Thoracic aorta (tissue), 2 donors: ENCODE measurements at regions not wholly inside any gene's neighbourhood (a gene's known extent, or its start where the extent isn't known, plus 50 kb on each side); places are given as distances from the start of the nearest gene placed in this dataset.

Experiments
- ATAC-seq: fragments of 150-250 bp; one replicate; pipeline ENCODE4 v1.8.0; 2017; ENCODE audit warnings: low read depth; ENCODE audit not compliant: insufficient number of reproducible peaks, low FRiP score
- DNase-seq: peaks from one replicate; pipeline ENCODE4 v3.0.0-alpha.2; 2020; ENCODE audit warnings: low spot score
- H3K27ac ChIP-seq, 2 donors: fragments of 200-600 bp; sonication (generic); 1 replicate in 1 of 2; 2 replicates in 1 of 2; pipeline ENCODE4 v1.5.1; 2016; ENCODE audit warnings: mild to moderate bottlenecking in 2 of 2, moderate library complexity in 2 of 2
- H3K27me3 ChIP-seq: fragments of 200-600 bp; sonication (generic); replicated peaks from 2 replicates; pipeline ENCODE4 v1.6.0; 2016; ENCODE audit warnings: mild to moderate bottlenecking; ENCODE audit not compliant: insufficient read depth
- H3K36me3 ChIP-seq: fragments of 200-600 bp; sonication (generic); one replicate; pipeline ENCODE4 v1.5.1; 2016
- H3K4me1 ChIP-seq, 2 donors: fragments of 200-600 bp; sonication (generic); 1 replicate in 1 of 2; 2 replicates in 1 of 2; pipeline versions ENCODE4 v1.5.1 to v1.6.0; 2016; ENCODE audit warnings: low read depth in 2 of 2, mild to moderate bottlenecking in 1 of 2; ENCODE audit not compliant: control insufficient read depth in 1 of 2
- H3K4me3 ChIP-seq: fragments of 200-600 bp; sonication (generic); 2 replicates; pipeline ENCODE4 v1.5.1; 2016; ENCODE audit warnings: mild to moderate bottlenecking
- H3K9me3 ChIP-seq: fragments of 200-600 bp; sonication (generic); 2 replicates; pipeline ENCODE4 v1.5.1; 2016
- CTCF ChIP-seq: fragments of 200-600 bp; sonication (generic); IDR thresholded peaks from one replicate; pipeline ENCODE4 v1.5.1; 2019; ENCODE audit warnings: antibody characterized with exemption

DNA sequence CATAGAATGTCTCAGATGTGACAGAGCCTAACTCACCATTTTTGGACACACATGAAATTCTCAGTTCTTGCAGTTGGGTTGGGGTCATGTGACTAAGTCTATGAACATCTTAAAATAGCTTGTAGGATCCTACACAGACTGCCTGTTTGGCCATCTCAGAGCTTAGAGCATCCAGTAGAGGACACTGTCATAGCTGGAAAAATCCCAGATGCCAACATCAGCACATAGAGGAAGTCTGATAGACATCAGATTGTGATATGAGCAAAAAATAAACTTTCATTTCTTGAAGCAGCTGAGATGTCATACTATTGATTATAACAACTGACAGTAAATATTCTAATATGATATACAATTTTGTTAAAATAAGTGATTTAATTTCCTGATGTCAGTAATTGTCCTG, 207.1 kb downstream of the TRAM1L1 start:
- no peak overlapping the region for H3K27ac ChIP-seq
- H3K4me3 ChIP-seq, result no peak overlapping the region
- H3K4me1 ChIP-seq, result no peaks in the 10 kb centered on the region
- no peak for DNase-seq
- TF ChIP-seq CTCF, result no peak
- no peaks in the 10 kb centered on the region for H3K27me3 ChIP-seq
- no peaks in the 10 kb centered on the region for H3K9me3 ChIP-seq
- no peak for ATAC-seq
- H3K36me3 ChIP-seq, result no peaks in the 10 kb centered on the region

DNA sequence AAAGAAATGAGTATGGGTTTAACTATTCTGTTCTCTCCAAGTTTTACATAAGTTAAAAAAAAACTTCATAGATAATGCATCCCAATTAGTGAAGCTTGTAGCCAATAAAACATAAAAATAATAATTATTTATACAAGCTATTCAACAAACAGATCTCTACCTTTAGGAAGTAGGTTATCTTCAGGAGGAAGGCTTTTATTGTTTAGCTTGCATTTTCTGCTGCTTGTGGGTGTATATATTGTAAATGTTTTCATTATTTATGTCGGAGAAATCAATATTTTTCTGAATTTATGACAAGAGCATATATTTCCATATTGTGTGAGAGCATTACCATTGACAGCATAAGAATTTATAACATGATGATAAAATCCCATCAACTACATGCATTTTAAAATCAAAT, 208.3 kb downstream of the TRAM1L1 start:
- no peaks in the 10 kb centered on the region for H3K36me3 ChIP-seq
- H3K9me3 ChIP-seq, result no peaks in the 10 kb centered on the region
- no peak for TF ChIP-seq CTCF
- H3K27me3 ChIP-seq, result no peaks in the 10 kb centered on the region
- no peak overlapping the region for H3K4me3 ChIP-seq
- H3K4me1 ChIP-seq, result no peaks in the 10 kb centered on the region
- no peak for DNase-seq
- ATAC-seq, result no peak
- no peak overlapping the region for H3K27ac ChIP-seq

DNA sequence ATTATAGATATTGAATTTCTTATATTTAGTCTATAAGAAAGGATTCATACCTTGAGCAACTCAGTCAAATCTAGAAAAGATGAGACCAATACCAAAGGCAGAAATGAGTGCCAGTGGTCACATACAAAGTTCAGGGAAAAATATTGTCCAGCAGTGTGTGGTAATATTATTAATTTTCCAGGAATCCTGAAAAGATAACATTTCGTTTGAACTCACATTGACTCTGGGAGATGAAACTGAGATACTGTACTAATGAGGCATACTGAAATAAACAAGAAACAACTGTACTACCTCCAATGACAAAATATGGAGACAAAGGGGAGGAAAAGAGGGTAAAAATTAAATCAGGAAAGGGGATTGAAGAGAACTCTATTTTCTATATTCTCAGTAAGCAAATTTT, 212.4 kb downstream of the TRAM1L1 start:
- DNase-seq (no peak), ATAC-seq (no peak)
- Histone ChIP-seq H3K4me3 (no peak overlapping the region), H3K9me3 (no peaks in the 10 kb centered on the region), H3K27ac (no peak overlapping the region), H3K36me3 (no peaks in the 10 kb centered on the region), H3K4me1 (no peaks in the 10 kb centered on the region), H3K27me3 (no peaks in the 10 kb centered on the region)
- no peak for TF ChIP-seq CTCF

DNA sequence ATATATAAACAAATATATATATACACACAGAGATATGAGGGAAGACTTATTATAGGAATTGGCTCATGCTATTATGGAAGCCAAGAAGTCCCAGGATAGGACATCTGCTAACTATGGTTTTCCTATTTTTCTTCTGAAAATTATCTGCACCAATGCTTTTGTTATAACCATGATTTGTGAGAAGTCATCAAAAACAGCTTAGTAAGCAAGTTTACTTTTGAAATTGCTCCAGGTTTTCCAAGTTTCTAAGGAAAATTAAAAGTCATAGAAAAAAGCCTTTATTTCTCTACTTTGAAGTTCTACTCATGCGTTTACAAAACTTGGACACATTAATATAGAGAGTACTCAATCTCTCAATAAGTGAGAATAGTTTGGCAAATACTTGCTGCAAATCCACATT, 213.1 kb downstream of the TRAM1L1 start:
- H3K36me3 ChIP-seq, result no peaks in the 10 kb centered on the region
- no peaks in the 10 kb centered on the region for H3K4me1 ChIP-seq
- no peak for DNase-seq
- no peak overlapping the region for H3K4me3 ChIP-seq
- ATAC-seq, result no peak
- H3K9me3 ChIP-seq, result no peaks in the 10 kb centered on the region
- no peak for TF ChIP-seq CTCF
- no peaks in the 10 kb centered on the region for H3K27me3 ChIP-seq
- no peak overlapping the region for H3K27ac ChIP-seq

- Histone ChIP-seq H3K27ac (no peak overlapping the region), H3K4me3 (no peak overlapping the region), H3K9me3 (no peaks in the 10 kb centered on the region), H3K36me3 (no peaks in the 10 kb centered on the region), H3K27me3 (no peaks in the 10 kb centered on the region), H3K4me1 (no peaks in the 10 kb centered on the region)
- DNase-seq (no peak), ATAC-seq (no peak)
- no peak for TF ChIP-seq CTCF
These were observed 214.7 kb downstream of the TRAM1L1 start for GRCh38 chr4:116870686-116871085.
